Cardiac fibroblast (primary cell): ENCODE measurements at regions not wholly inside any gene's neighbourhood (a gene's known extent, or its start where the extent isn't known, plus 50 kb on each side); places are given as distances from the start of the nearest gene placed in this dataset.

Experiments used
- DNase-seq, 2 donors: peaks; one replicate each; pipeline versions ENCODE4 v3.0.0 to v3.0.0-alpha.2; 2010; ENCODE audit warnings: low read depth in 2 of 2
- H3K4me3 ChIP-seq, 2 donors: replicated peaks in 1 of 2; 1 replicate in 1 of 2; 2 replicates in 1 of 2; pipeline ENCODE4 v1.5.1; 2011; ENCODE audit warnings: low read depth in 2 of 2, low read length in 2 of 2, mild to moderate bottlenecking in 2 of 2, moderate library complexity in 1 of 2
- TF ChIP-seq, protein P1 (sequence below): IDR thresholded peaks from one replicate; pipeline ENCODE4 v1.5.1; 2011; ENCODE audit warnings: low read depth, mild to moderate bottlenecking, low read length, inconsistent platforms

DNA sequence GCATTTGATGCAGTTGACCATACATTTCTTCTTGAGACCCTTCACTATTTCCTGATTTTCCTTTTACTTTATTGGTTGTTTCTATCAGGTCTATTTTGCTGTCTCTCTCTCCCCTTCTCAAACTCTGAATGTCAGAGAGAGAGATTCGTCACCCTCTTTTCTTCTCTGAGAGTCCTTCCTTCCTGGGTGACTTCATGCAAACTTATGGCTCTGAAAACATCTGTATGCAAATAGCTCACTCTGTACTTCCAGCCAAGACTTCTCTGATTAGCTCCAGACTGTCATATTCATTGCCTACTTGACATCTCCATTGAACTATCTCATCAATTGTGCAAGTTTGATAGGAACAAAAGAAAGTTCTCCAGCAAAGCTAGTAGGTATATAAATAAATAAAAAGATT, 191.7 kb upstream of the KLF6 start:
- DNase-seq = peak in 1 of 2 donors; percentile 38
- TF ChIP-seq, protein P1, sequence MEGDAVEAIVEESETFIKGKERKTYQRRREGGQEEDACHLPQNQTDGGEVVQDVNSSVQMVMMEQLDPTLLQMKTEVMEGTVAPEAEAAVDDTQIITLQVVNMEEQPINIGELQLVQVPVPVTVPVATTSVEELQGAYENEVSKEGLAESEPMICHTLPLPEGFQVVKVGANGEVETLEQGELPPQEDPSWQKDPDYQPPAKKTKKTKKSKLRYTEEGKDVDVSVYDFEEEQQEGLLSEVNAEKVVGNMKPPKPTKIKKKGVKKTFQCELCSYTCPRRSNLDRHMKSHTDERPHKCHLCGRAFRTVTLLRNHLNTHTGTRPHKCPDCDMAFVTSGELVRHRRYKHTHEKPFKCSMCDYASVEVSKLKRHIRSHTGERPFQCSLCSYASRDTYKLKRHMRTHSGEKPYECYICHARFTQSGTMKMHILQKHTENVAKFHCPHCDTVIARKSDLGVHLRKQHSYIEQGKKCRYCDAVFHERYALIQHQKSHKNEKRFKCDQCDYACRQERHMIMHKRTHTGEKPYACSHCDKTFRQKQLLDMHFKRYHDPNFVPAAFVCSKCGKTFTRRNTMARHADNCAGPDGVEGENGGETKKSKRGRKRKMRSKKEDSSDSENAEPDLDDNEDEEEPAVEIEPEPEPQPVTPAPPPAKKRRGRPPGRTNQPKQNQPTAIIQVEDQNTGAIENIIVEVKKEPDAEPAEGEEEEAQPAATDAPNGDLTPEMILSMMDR = no peak
- no peak overlapping the region for H3K4me3 ChIP-seq

DNA sequence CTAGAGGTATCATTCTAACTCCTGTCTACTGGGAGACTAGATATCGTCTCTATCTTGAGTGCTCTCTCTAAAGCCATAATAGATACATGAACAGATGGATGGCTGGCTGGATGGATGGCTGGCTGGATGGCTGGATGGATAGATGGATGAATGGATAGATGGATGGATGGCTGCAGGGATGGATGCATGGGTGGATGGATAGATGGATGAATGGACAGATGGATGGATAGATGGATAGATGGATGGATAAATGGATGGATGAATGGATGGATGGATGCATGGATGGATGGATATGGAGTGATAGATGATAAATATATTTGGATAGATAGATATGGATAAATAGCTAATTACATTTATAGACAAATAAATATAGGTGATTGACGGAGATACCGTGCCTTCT, 191.2 kb upstream of the KLF6 start:
- no peak overlapping the region for H3K4me3 ChIP-seq
- TF ChIP-seq, protein P1 = no peak
- DNase-seq = no peak

DNA sequence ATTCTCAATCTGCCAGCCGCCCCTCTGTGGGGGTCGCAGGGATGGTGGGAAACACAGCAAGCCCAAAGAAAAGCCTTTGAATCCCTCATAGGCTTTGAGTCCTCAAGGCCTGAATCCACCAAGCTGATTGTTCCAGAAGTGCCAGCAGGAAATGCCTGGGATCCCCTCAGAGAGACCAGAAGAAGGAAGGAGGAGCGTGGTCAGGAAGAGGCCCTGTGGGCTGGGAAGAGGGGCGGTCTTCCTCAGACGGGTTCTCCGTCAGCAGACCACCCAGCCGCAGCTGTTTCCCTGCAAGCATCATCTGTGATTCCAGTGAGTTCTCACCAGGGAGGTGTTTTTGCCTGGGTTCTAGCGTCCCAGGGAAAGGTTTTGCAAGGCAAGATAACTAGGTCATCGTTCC, 190.0 kb upstream of the KLF6 start:
- H3K4me3 ChIP-seq = no peak overlapping the region
- no peak for DNase-seq
- TF ChIP-seq, protein P1 = no peak

GRCh38 chr10:3972460-3973301, 187.7 kb upstream of the KLF6 start:
- no peak overlapping the region for H3K4me3 ChIP-seq
- no peak for DNase-seq
- TF ChIP-seq, protein P1 = no peak

DNA sequence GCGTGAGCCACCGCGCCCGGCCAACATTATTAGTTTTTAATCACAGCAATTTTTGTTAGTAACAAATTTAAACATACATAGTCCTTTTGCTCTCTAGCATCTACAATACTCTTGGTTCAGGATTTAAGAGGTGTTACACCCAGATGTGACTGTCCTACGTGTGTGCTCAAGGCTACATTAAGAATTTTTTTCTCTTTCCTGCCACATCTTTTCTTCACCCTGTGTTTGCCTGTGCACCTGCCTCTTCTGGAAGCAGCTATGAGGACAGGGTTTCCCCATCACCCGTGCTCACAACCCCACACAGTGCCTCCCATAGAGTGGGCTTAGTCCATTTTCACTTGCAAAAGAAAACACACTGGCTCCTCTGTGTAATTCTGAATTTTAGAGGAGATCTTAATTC, 186.7 kb upstream of the KLF6 start:
- TF ChIP-seq, protein P1 = no peak
- DNase-seq = no peak
- H3K4me3 ChIP-seq = no peak overlapping the region

DNA sequence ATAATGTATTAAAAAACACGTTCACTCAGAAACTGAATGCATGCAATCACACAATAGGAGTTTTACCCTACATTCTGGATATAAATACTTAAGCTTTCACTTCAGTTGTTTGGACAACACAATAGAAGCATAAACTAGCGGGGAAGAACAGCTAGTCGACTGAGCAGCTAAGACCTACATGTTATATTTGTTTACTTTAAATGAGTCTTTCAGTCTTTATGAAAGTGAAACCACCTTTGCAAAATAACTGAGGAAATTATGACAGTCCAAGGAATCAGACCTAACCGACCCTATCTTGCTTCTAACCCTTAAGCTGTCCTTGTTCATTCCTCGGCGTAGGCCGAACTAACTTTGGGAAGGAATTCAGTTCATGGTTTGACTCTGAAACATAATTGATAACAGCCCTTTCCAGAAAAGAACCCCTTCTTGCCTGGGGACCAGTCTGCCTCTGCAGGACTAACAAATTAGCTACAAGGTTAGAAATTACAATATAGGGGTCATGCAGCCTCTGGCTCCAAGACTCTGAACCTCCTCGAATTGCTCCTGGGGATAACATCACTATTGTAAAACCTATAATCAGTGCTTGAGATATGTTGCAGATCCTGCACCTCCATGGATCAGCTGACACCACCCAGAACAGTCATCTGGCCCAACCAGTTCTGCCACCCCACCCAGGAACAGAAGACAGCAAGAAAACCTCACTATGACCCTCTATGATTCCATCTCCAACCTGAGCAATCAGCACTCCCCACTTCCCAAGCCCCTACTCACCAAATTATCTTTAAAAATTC, 185.1 kb upstream of the KLF6 start:
- TF ChIP-seq, protein P1 = no peak
- DNase-seq = no peak
- no peak overlapping the region for H3K4me3 ChIP-seq
